ENCODE measurements at regions not wholly inside any gene's neighbourhood (a gene's known extent, or its start where the extent isn't known, plus 50 kb on each side); places are given as distances from the start of the nearest gene placed in this dataset.

DNA sequence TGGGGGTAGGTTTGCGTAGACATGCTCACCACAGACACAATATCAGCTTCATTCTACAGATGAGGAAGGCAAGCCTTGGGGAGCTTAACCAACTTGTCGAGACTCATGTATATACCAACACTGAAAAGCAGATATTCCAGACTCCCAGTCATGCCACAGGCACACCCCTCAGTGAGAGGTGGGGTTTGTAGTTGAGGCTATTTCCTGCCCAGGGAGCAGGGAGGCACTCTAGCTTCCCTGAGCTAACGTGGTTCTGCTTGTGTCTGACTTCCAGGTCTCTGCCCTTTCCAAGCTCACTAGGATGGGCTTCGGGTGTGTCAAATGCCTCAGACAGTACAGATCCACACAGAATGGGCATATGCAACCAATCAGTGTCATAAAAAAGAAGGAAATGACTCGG lies 122.3 kb upstream of the RUNX1 start:
- no peaks in the 10 kb centered on the region for H3K36me3 Mint-ChIP-seq
- no peaks in the 10 kb centered on the region for H3K27me3 ChIP-seq (ENCODE audit: control insufficient read depth, insufficient read depth, low read length)
- DNase-seq = no peak
- peak overlapping the region; percentile 61 for H3K4me3 Mint-ChIP-seq
- H3K27ac Mint-ChIP-seq = peak overlapping the region in 1 of 2 donors; percentile 72
- no peak overlapping the region for H3K27ac ChIP-seq (ENCODE audit: low read length)
- H3K4me1 Mint-ChIP-seq = peaks cover 40 to 44% of the 10 kb centered on the region in 2 donors
- 82% methylated on average over 4 of the region's 5 CpGs for WGBS (ENCODE audit: insufficient coverage)
- intact Hi-C loops (cut with micrococcal nuclease) = no loop called here
- H3K27me3 Mint-ChIP-seq (ENCODE audit: low read depth in 2 of 2) = no peaks in the 10 kb centered on the region
- no peaks in the 10 kb centered on the region for H3K9me3 ChIP-seq (ENCODE audit: control insufficient read depth, insufficient read depth, low read length)
- H3K4me3 ChIP-seq (ENCODE audit: low read length) = no peak overlapping the region
- H3K9me3 Mint-ChIP-seq = no peaks in the 10 kb centered on the region
- H3K4me1 ChIP-seq (ENCODE audit: control insufficient read depth, insufficient read depth, low read length) = peaks cover 12% of the 10 kb centered on the region
- TF ChIP-seq, protein P1, sequence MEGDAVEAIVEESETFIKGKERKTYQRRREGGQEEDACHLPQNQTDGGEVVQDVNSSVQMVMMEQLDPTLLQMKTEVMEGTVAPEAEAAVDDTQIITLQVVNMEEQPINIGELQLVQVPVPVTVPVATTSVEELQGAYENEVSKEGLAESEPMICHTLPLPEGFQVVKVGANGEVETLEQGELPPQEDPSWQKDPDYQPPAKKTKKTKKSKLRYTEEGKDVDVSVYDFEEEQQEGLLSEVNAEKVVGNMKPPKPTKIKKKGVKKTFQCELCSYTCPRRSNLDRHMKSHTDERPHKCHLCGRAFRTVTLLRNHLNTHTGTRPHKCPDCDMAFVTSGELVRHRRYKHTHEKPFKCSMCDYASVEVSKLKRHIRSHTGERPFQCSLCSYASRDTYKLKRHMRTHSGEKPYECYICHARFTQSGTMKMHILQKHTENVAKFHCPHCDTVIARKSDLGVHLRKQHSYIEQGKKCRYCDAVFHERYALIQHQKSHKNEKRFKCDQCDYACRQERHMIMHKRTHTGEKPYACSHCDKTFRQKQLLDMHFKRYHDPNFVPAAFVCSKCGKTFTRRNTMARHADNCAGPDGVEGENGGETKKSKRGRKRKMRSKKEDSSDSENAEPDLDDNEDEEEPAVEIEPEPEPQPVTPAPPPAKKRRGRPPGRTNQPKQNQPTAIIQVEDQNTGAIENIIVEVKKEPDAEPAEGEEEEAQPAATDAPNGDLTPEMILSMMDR (IDR thresholded peaks at IDR 0.05) = no peak
- H3K36me3 ChIP-seq (ENCODE audit: control insufficient read depth, insufficient read depth, low read length) = no peaks in the 10 kb centered on the region
- ATAC-seq = no peak

DNA sequence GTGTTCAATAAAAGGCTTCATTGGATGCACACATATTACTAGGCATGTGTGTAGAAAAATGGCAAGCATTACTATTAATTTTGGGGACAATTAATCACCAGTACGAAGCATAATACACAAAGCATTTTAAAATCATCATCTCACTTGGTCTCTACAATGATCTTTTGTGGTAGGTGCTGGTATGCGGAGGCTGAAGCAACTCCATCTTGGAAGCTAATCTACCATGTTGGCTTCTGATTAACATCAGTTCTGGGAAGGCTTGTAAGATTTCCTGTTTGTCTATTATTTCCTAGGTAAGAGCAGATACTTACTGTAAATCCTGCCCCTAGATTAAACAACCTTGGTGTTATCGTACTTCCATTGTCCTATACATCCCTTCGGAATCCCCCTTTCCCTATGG lies 121.7 kb upstream of the RUNX1 start:
- Histone ChIP-seq H3K27me3 (ENCODE audit: control insufficient read depth, insufficient read depth, low read length) (no peaks in the 10 kb centered on the region), H3K4me3 (ENCODE audit: low read length) (no peak overlapping the region), H3K4me1 (ENCODE audit: control insufficient read depth, insufficient read depth, low read length) (peaks cover 12% of the 10 kb centered on the region), H3K36me3 (ENCODE audit: control insufficient read depth, insufficient read depth, low read length) (no peaks in the 10 kb centered on the region), H3K9me3 (ENCODE audit: control insufficient read depth, insufficient read depth, low read length) (no peaks in the 10 kb centered on the region), H3K27ac (ENCODE audit: low read length) (no peak overlapping the region)
- Mint-ChIP-seq H3K4me1 (peaks cover 40 to 44% of the 10 kb centered on the region in 2 donors), H3K4me3 (no peak overlapping the region), H3K27me3 (ENCODE audit: low read depth in 2 of 2) (no peaks in the 10 kb centered on the region), H3K9me3 (no peaks in the 10 kb centered on the region), H3K36me3 (no peaks in the 10 kb centered on the region), H3K27ac (peak overlapping the region in 1 of 2 donors; percentile 8)
- no peak for ATAC-seq
- WGBS (ENCODE audit: insufficient coverage) = 100% methylated on average over 3 of the region's 4 CpGs
- intact Hi-C loops (cut with micrococcal nuclease) = no loop called here
- no peak for DNase-seq
- TF ChIP-seq, protein P1 (IDR thresholded peaks at IDR 0.05) = no peak

DNA sequence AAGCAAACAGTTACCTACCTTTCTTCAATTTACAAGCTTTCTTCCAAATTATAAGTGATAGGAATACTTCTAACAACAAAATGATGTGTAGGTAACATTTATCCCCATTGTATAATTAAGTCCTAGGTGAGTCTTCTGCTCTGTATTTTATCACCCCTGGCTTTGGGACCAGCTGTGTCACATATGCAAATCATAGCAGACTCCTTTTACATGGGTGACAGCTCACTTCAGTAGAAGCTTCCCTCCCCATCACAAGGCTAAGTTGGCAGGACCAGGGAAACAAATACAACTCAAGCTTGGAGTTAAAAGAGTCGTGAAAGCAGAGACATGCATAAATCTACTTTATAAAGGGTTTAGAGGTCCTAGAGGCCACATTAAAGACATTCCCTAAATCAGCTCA lies 121.1 kb upstream of the RUNX1 start:
- ATAC-seq (no peak), DNase-seq (no peak)
- Histone ChIP-seq H3K27me3 (ENCODE audit: control insufficient read depth, insufficient read depth, low read length) (no peaks in the 10 kb centered on the region), H3K36me3 (ENCODE audit: control insufficient read depth, insufficient read depth, low read length) (no peaks in the 10 kb centered on the region), H3K4me1 (ENCODE audit: control insufficient read depth, insufficient read depth, low read length) (peaks cover 12% of the 10 kb centered on the region), H3K4me3 (ENCODE audit: low read length) (no peak overlapping the region), H3K27ac (ENCODE audit: low read length) (no peak overlapping the region), H3K9me3 (ENCODE audit: control insufficient read depth, insufficient read depth, low read length) (no peaks in the 10 kb centered on the region)
- Mint-ChIP-seq H3K4me1 (peaks cover 40 to 43% of the 10 kb centered on the region in 2 donors), H3K36me3 (no peaks in the 10 kb centered on the region), H3K4me3 (no peak overlapping the region), H3K27me3 (ENCODE audit: low read depth in 2 of 2) (peaks cover 0 to 5% of the 10 kb centered on the region in 2 donors), H3K9me3 (no peaks in the 10 kb centered on the region), H3K27ac (peak overlapping the region; percentile 8 to 43)
- TF ChIP-seq, protein P1 (IDR thresholded peaks at IDR 0.05) = no peak
- no CpG with 5 or more reads among the region's 1 CpG for WGBS (ENCODE audit: insufficient coverage)
- intact Hi-C loops (cut with micrococcal nuclease) = no loop called here

DNA sequence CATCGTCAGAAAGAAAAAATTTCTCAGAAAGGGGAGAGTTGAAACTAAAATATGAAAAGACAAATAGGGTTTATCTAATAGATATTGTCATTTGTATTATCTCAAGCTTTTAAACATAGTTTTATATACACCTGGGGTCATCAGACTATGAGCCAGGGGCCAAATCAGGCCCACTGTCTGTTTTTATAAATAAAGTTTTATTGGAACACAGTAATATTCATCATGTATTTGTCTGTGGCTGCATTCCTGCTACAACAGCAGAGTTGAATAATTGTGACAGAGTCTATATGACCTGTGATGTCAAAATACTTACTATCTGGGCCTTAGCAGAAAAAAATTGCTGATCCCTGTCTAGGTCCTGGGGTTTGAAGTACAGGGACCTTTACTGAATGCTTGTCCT lies 120.5 kb upstream of the RUNX1 start:
- H3K4me1 ChIP-seq (ENCODE audit: control insufficient read depth, insufficient read depth, low read length) = peaks cover 12% of the 10 kb centered on the region
- no peak overlapping the region for H3K27ac ChIP-seq (ENCODE audit: low read length)
- Mint-ChIP-seq H3K27ac (no peak overlapping the region), H3K4me3 (no peak overlapping the region), H3K4me1 (peaks cover 40% of the 10 kb centered on the region in 2 donors), H3K9me3 (no peaks in the 10 kb centered on the region), H3K27me3 (ENCODE audit: low read depth in 2 of 2) (peaks cover 0 to 7% of the 10 kb centered on the region in 2 donors), H3K36me3 (no peaks in the 10 kb centered on the region)
- DNase-seq (no peak), ATAC-seq (no peak)
- intact Hi-C loops (cut with micrococcal nuclease) = no loop called here
- TF ChIP-seq, protein P1 (IDR thresholded peaks at IDR 0.05) = no peak
- H3K9me3 ChIP-seq (ENCODE audit: control insufficient read depth, insufficient read depth, low read length) = no peaks in the 10 kb centered on the region
- no peaks in the 10 kb centered on the region for H3K27me3 ChIP-seq (ENCODE audit: control insufficient read depth, insufficient read depth, low read length)
- no peak overlapping the region for H3K4me3 ChIP-seq (ENCODE audit: low read length)
- WGBS (ENCODE audit: insufficient coverage) = 100% methylated on average over 1 of the region's 1 CpG
- H3K36me3 ChIP-seq (ENCODE audit: control insufficient read depth, insufficient read depth, low read length) = no peaks in the 10 kb centered on the region

All from natural killer cell (primary cell).